ENCODE measurements at regions not wholly inside any gene's neighbourhood (a gene's known extent, or its start where the extent isn't known, plus 50 kb on each side); places are given as distances from the start of the nearest gene placed in this dataset.

DNA sequence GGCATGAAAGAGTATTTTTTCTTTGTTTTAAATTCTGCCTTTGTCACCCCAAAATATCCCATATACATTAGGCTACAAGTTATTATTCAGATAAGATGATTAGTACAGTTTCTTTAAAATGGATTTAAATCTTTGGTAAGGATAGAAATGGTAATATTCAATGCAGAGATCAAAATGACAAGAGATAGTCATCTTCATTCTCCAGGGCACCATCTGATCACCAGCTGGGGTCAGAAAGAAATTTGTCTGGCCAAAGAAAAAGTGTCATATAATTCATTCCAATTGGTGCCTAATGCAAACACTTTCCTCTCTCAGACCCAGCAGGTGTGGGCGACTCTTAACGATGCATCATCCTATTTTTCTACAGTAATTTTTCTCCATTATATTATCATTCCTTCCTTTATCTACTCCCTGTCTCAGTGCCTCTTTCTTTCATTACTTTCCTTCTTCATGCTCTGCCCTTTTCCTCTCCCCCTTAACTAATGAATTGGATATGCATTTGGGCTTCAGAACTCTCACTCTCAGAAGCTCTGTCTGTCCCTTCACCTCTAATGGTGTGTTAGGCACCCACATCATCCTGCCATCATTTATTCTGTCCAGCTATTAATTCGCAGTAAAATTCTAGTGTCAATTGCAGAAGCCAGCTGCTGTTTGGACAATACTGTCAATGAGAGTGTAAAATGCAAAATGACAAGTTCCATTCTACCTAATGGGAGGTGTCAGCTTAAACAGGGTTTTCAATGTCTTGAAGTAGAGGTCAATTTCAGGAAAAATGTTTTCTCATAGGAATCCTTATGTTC is 570.5 kb downstream of the TDRD15 start:
- DNase-seq (ENCODE audit: low read depth), result no peak

DNA sequence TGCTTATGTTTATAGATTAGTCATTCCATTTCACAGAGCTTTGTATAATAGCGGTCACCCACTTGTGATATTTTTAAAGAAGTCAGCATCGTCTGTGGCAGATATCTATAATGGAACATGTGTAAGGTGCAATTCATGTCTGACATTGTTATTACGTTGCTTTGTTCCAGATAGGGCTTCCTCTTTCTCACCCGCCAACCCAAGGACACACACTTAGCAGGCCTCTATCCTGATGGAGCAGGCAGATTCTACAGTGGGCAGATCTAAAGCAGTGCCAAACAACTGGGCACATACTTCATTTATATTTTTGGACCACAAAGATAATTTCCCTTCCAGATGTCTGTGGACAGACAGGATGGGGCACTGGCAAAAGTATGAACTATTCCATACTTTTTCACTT is 573.1 kb downstream of the TDRD15 start:
- DNase-seq (ENCODE audit: low read depth), result no peak

DNA sequence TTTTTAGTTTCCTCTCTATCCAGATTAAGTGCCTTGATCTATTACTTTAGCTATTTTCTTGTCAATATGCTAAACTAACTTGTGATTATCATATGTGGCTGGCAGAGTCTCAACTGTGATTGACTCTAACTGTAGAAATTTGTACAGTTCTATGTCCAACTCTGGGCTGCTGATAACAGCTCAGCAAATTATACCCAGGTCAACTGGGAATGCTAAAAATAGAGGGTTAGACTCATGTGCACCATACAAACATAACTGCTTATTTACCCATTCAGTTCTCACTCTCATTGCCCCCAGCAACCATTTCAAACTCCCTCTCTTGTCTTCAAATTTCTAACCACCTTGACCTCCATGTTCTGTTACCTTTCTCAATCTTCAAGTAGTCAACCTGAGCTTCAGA is 576.9 kb downstream of the TDRD15 start:
- DNase-seq (ENCODE audit: low read depth), result no peak

DNA sequence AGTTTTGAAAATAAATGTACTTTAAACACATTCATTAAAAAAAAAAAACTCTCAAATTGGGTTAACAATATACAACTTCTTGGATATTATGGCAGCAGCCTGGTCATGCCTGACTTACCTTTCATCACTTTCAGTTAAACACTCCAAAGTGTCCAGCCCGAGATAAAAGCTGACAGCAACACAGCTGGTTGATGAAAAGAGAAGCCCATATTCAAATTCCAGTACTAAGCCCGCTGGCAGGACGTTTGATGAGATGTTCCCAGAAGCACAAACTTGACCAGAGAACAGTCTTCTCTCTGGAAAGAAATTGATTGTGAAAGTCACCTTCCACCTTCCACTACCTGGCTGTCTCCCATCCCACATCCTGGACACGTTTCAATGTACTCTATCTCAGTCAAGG is 586.3 kb downstream of the TDRD15 start:
- DNase-seq (ENCODE audit: low read depth), result no peak

DNA sequence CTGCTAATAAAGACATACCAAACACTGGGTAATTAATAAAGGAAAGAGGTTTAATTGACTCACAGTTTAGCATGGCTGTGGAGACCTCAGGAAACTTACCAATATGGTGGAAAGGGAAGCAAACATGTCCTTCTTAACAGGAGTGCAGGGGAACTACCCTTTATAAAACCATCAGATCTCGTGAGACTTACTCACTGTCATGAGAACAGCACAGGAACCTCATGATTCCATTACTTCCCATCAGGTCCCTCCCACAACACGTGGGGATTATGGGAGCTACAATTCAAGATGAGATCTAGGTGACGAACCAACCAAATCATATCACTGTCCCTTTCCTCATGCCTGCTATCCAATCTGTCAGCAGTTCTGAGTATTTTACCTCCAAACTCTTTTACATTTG is 586.7 kb downstream of the TDRD15 start:
- no peak for DNase-seq (ENCODE audit: low read depth)

DNA sequence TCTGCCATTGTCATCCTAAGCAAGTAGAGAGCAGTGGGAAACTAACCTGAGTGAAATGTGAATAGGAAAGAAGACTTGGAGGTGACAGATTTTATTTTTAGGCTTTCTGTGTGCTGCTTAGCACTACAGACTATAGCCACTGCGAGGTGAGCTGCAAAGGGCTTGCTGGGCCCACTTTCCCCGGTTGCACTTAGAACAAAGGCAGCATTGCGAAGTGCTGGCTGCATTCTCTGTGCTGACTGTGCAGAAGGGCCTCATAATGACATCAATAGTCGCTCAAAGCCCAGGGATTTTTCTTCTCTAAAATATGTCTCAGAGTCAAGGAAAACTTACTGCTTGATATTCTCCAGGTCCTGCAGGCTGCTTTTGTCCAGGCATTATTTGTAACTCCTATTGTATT is 592.1 kb downstream of the TDRD15 start:
- DNase-seq (ENCODE audit: low read depth), result no peak

DNA sequence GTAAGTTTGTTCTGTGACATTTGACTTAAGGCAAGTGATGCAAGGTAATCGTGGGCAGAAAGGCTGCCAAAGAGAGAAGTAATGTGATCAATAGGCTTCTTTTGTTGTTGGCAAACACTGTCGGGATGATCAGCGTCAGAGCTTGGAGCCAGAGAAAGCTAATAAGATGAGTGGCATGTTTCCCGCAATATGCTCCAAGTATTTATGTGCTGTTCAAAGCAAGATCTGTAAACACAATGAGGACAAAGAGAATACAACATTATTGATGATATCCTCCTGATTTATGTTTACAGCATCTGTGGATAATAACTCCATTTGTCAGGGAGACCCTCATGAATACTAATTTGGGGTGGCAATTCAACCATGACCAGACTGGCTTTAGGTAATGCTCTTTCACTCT is 603.3 kb downstream of the TDRD15 start:
- no peak for DNase-seq (ENCODE audit: low read depth)

DNA sequence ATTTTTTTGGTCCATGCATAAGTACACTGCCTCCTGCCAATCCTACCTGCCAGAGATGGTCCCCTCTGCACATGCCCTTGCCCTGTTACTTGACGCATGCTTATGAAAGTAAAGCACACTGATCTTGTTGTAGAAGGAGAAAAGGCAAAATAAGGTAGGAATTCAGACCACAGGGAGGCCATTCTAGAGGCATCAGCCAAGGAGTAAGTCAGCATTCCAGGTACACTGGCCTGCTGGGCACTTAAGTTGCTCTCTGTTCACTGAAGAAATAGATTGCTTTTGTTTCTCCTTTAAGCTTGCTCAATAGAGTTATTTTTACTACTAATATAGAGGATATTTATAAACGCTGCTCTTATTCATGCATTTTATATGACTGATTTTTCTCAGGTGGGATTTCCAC is 604.4 kb downstream of the TDRD15 start:
- DNase-seq (ENCODE audit: low read depth), result no peak

DNA sequence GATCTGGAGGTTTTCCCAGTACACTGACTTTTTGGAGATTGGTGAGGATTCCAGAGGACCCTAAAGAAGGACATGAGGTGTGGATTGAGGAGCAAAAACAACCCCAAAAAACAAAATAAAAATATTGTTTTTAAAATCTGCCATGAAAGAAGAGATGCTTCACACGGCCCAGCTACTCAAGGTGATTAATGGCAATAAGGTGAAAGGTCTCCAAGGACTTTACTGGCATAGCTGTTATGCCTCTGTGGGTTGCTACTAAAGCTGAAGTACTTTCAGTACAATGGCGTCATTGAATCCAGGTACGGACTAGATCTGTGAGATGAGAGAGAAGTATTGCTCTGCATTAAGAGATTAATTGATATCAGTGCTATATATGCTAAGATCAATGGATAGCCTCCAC is 606.4 kb downstream of the TDRD15 start:
- no peak for DNase-seq (ENCODE audit: low read depth)

DNA sequence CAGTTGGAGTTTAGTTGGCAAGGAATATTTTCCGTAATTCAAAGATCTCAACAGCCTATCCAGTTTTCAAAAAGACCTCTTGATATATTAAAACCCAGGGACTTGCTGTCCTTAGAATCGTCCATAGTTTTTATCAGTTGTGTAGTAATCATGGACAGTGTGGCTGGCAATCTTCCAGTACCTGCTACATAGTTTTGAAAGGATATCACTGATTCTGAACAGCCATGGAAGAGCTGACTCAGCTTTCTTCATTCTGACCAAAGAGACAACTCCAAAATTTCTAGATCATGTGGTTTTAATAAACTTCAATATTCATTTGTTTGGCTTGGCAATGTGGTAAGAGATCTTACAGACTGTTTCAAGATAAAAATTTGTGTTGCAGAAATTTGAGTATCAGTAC is 616.7 kb downstream of the TDRD15 start:
- no peak for DNase-seq (ENCODE audit: low read depth)

DNA sequence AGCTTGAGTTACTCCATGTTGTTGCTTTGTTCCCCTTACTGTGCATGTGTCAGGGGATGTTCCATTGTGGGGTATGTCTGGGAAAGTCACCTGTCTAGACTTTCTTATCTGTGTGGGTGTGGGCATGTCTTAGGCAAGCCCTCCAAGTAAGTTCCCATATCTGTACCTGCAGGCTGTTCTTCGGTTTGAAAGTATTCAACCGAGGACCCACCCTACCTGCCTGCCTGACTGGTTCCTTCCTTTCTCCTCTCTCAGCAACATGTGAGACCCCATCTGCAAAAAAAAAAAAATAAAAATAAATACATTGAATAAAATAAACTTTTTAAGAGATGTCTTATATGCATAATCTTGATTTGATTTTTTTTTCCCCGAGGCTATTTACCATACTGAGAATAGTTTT is 622.7 kb downstream of the TDRD15 start:
- DNase-seq (ENCODE audit: low read depth), result no peak

DNA sequence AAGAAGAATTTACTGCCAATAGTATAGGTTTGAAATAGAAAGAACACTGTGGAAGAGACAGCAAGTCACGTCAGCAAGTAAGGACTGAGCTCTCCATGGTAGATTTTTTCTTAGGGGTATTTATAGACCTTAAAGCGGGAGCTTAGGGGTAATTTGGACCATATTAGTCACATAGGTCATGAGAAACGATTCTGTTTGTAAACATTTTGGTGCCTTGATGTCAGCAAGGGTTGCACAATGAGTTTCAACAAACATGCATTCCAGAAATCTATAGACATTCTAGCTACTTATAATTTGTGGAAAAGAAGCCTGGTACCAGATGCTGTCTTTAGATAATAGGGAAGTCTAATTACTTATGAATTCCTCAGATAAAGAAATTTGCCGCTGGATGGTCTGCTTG is 624.7 kb downstream of the TDRD15 start:
- DNase-seq (ENCODE audit: low read depth), result no peak

DNA sequence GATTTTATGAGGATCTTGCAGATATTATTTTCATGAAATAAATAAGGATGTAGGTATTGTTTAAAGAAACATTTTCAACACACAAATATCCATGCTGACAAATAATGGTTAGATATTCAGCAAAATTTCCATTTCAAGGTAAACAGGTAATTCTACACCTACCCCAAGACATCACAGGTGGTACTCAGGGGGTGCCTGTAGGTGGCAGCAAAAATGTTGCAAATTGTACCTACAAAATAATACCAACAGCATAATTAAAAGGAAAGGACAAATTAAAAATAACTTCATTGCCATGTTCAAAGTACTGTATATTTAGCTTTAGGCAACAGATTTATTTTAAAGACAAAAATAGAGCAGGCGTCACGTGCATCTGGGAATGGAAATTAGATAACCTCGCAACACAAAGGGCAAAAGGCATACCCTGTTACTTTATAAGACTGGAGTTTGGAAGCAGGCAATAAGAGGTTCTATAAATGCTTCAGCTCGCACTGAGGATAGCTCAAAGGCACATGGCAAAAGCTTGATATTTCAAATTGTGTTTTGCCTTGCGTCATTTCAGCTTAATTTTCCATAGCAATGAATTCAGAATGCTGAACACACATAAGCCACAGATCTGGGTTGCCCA is 630.5 kb downstream of the TDRD15 start:
- DNase-seq (ENCODE audit: low read depth), result no peak

DNA sequence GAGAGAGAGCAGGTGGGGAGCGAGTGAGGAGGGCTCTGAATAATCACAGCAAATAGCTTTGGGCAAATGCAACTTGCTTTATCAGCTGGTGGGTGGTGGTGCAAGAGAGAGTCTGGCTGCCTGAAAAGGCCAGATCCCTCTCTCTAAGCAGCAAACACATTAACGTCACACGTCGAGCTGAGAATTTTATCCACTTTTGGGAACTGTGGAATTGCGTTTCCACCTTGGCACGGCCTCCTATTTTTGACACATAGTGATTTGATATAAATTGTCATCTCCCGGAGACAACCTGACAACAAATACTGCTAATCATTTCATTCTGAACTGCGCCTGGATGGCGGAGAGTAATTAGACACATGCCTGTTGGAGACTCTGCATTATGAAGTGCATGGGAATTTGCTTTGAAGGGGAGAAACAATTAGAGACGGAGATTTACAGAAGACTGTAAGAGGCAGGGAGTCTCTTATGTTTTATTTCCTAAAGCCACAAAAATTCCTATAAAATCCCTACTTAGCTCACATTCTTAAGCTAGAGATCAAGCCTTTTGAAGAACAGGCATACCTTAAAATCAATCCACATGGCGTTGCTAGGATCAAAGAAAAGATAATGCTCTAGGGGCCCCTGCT is 634.1 kb downstream of the TDRD15 start:
- DNase-seq (ENCODE audit: low read depth), result no peak

DNA sequence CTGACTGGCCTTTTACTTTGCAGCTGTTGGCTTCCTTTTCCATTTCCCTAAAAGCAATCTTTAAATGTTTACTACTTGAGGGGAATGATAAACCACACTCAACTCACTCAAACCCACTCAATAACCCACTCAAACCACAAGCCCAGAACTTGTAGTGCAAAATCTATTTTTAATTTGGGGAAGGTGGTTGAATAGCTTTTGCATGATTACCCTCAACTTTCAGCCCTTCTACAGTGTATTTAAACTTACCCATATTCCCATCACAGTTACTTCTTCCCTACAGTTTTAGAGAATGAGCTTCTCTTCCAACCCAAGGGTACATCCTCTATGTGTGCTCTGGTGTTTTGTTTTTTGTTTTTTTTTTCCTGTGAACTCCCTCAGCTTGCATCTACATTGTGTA is 636.1 kb downstream of the TDRD15 start:
- DNase-seq (ENCODE audit: low read depth), result no peak

DNA sequence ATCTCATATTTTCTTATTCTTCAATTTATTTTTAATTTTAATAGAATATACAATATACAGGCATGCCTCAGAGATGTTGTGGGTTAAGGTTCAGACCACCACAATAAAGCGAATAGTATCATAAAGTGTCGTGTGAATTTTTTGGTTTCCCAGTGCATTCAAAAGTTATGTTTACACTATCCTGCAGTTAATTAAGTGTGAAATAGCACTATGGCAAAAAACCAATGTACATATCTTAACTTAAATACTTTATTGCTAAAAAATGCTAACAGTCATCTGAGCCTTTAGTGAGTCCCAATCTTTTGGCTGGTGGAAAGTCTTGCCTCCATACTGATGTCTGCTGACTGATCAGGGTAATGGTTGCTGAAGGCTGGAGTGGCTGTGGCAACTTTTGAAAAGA is 637.6 kb downstream of the TDRD15 start:
- DNase-seq (ENCODE audit: low read depth), result no peak

DNA sequence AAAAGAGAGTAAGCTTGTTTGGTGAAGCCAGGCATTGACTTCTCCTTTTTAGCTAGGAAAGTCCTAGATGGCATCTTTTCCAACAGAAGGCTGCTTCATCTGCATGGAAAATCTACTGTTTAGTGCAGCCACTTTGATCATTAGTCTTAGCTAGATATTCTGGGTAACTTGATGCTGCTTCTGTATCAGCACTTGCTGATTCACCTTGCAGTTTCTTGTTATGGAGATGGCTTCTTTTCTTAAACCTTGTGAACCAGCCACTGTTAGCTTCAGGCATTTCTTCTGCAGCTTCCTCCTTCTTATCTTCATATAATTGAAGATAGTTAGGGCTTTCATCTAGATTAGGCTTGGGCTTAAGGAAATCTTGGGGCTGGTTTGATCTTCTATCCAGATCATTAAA is 639.7 kb downstream of the TDRD15 start:
- DNase-seq (ENCODE audit: low read depth), result no peak

DNA sequence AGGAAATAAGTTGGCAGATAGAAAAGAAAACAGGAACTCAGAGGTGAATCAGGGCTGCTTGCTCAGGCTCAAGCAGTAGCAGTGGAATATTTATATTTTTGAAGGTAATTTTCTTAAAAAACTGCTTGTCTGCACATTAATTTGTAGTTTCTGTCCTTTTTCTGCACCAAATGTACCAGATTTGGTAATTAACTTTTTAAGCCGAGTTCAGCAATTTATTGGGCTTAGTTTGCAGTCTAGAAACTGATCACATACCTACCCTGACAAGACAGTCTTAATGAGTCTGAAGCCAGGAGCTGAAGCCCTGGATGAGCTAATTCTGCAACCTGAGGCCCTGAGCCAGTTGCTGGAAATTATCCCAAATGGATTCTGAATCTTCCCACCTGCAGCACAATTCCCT is 647.0 kb downstream of the TDRD15 start:
- DNase-seq (ENCODE audit: low read depth), result no peak

DNA sequence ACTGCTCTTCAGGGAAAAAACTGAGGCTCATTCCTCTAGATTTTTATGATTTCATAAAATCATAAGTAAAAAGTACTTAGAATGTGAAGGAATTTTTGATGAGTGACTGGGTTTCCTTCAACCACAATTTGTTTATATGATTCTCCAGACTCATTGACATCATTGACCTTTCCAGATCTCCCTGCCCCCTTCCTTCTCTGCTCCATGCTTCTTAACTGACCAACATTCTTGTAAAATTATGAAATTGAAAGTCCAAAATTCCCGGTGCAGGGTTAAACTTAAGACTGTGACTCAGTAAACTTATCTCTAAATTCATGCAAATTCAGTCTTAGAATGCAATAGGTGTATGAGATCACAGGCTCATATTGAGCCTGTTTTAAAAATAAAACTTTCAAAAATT is 648.9 kb downstream of the TDRD15 start:
- DNase-seq (ENCODE audit: low read depth), result no peak

DNA sequence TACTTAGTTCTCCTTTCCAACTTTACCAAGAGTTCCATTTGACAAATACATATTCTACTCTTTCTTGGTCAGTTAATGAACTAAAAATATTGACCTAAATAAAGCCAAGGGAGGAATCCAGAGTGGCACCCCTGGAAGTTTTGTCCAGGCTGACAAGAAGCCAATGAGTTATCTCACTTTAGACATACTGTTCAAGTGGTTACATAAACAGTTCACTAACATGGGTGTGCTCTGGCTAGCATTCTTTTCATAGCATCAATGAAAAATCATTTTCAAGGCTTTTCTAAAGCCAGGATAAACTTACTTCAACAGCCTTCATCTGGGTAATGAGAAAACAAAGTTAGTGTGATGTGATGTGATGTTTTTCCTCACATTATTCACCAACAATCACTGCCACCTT is 649.4 kb downstream of the TDRD15 start:
- DNase-seq (ENCODE audit: low read depth), result no peak

DNA sequence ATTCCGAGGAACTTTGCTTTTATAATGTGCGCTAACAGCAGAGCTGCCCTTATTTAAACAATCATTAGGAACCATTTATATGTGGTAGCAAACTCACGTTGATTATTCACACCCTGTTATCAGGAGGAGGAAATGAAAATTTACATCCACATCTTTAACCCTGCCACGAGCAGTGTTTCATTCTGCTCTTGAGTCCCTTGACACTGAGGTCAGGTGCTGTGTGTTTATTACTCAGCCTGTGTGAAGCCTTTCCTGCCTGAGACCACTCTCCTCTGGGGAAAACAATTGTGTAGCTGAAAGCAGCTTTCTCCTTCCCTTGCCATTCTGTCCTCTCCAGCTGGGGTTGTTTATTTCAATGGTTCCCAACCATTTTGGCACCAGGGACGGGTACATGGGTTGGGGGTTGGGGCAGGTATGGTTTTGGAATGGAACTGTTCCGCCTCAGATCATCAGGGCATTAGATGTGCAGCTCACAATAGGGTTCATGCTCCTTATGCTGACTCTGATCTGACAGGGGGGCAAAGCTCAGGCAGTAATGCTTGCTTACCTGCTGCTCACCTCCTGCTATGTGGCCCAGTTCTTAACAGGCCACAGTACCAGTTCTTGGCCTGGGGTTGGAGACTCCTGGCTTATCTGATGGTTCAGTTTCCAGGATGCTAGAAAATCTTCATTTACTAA is 651.1 kb downstream of the TDRD15 start:
- no peak for DNase-seq (ENCODE audit: low read depth)

DNA sequence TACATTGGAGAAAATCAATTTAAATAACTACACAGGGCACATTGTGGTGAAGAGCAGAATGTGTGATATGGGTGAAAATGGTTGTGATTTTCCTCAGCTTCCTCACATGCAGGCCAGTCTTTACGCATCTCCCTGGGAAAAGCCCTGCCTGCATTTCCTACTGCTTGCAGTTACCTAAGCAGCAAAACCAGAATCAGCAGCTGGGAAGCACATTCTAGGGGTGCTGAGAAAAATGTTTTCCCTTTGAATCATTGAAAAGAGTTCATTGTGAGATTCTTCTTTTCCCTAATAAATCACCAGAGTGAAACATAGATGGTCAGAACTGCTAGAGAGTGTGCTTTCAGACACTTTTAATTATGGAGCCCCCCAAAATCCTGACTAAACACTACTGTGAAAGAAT is 656.0 kb downstream of the TDRD15 start:
- DNase-seq (ENCODE audit: low read depth), result no peak

DNA sequence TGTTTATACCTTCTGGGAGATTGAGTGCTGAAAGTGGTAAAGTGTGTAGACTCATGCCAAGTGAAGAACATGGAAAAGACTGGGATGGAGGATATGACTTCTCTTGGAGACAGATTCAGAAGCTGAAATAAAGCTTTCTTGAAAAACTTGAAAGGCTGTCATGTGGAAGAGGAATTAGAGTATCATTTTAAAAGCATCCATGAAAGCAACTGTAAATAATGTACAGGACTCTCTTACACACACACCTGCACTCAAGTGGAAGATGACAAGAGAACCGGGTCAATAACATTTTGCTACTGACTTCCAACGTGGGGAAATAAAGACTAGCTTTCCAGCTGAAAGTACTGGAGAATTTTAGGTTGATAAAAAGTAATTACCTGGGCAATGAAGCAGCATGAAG is 658.2 kb downstream of the TDRD15 start:
- DNase-seq (ENCODE audit: low read depth), result no peak
